ENCODE measurements at regions not wholly inside any gene's neighbourhood (a gene's known extent, or its start where the extent isn't known, plus 50 kb on each side); places are given as distances from the start of the nearest gene placed in this dataset.

DNA sequence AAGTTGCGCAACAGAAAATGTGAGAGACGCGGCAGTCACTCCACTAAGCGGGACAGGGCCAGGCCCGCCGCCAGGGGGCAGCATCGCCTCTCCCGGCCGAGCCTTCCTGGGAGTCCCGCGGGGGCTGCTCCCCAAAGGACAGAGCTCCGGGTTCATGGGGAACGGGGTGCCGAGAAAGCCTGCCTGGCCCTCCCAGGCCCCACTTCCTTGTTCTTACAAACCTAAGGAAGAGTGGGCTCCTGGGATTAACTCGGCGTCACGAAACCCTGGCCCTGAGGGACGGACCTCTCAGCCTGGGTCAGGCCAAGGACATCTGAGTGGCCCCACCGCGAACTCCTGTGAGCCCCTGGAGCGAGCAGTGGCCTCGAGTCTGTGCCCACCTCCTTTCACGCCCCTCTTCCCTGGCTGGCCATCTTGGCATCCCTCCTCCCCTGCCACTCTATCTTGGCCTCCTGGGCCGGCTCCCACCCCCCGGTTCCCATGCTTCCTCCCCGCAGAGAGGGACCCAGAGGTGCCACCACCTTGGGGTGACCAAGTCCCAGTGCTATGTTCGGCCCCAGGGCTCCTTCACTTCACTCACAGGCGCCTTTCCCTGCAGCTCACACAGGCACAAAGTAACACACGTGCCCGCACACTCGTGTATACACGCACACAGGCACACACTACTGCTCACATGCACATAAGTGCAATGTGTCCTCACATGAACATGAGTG lies 99.9 kb upstream of the FGF3 start:
- DNase-seq = peak; percentile 50

DNA sequence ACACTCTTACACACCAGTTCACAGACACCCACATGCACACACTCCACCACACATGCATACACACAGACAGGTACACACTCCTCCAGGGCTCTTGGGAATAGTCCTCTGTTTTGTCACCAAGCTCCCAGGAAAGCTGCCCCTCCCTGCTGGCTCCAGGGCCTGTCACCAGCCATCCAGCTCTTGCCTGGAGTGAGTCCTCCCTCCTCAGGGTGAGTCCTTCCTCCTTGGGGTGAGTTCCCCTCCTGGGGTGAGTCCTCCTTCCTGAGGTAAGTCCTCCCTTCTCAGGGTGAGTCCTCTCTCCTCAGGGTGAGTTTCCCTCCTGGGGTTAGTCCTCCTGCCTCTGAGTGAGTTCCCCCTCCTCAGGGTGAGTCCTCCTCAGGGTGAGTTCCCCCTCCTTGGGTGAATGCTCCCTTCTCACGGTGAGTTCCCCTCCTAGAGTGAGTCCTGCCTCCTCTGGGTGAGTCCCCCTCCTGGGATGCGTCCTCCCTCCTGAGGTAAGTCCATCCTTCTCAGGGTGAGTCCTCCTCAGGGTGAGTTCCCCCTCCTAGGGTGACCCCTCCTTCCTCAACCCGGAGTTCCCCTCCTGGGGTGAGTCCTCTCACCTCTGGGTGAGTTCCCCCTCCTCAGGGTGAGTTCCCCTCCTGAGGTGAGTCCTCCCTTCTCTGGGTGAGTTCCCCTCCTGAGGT lies 100.6 kb upstream of the FGF3 start:
- no peak for DNase-seq

DNA sequence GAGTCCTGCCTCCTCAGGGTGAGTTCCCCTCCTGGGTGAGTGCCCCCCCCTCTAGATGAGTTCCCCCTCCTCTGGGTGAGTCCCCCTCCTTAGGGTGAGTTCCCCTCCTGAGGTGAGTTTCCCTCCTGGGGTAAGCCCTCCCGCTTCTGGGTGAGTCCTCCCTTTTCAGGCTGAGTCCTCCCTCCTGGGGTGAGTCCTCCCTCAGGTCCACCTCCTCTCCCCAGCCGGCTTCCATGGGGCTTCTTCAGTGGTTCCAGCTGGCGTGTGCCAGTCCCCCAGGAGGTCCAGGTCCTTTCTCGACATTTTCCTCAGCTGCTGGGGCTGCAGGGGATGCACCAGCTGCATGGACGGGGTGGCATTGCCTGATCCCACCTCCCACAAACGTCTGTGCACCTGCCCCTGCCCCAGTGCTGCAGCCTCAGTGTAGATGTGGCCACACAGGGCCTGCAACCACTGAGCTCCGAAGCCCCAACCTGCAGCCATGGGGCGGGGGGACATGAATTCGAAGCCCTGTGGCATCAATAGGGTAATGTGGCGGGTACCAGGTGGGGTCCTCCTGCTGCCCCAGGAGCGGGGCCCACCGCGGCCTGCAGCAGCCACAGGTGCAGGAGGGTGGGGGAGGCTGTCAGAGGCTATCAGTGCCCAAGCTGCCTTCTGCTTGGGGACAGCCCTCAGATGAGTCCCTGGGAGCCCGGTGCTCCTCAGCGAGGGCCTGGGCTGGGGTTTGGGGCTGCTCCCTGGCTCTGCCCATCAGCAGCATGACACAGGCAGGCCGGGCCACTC lies 101.3 kb upstream of the FGF3 start:
- no peak for DNase-seq

DNA sequence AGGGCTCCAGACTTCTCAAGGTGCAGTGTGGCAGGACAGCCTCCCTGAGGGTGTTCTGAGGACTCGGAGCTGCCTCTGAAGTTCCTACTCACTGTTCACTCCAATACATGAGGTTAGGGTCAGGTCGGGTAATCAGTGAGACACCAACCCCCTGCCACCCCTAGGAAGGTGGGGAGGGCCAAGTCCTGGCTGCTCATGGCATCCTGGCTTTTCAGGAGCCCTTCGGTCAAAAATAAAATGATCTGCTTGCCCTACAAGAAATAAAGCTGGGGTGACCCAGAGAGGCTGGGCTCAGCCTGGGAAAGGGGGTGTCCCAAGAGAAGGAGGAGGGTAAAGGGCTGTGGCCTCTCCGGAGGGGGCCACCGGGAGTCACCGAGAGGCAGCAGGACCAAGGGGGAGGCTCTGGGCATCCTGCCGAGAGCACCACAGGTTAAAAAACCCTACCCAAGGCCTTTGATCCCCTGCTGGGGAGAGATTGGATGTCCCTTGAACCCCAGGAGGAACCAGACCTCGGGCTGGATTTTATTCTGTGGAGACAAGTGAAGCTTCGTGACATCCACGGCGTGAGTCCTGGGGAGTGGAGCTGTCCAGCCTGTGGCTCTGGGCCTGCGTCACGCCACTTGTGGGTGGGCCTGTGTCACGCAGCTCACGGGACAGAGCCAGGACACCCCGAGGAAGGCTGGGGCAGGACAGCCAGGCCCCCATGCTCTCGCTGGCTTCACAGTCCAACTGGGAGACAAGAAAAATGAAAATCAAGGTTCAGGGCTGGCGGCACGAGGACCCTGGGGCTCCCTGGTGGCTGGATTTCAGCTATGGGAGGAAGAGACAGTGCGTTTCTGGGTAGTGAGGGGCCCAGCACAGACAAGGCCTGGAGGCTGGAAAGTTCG lies 102.2 kb upstream of the FGF3 start:
- DNase-seq = no peak

DNA sequence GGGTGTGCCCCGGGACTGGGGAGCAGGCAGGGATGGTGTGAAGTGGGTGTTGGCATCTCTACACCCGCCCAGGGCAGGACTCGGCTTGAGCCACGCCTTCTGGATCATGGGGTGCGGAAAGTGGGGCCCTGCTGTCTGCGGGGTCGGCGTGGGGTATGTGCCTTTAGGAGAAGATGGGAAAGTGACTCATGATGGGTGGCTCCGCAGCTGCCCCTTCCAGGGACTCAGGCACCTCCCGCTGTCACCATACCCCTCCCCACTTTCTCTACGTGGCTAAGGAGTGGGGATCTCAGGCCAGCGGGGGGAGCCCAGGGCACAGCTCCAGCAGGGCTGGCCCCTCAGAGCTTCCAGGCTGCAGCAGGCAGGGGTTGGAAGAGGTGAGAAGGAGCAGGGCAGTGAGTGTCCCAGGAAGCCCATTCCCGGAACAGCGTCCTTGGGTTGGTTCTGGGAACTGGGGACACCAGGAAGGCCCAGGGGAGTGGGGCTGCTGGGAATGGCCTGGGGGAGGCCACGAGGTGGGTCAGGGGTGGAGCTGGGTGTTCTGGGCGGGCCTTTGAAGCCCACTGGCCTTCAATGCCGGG lies 102.9 kb upstream of the FGF3 start:
- no peak for DNase-seq

GRCh38 chr11:69922596-69923111 lies 103.4 kb upstream of the FGF3 start:
- DNase-seq = no peak

GRCh38 chr11:69923196-69923595 lies 104.0 kb upstream of the FGF3 start:
- DNase-seq = no peak

DNA sequence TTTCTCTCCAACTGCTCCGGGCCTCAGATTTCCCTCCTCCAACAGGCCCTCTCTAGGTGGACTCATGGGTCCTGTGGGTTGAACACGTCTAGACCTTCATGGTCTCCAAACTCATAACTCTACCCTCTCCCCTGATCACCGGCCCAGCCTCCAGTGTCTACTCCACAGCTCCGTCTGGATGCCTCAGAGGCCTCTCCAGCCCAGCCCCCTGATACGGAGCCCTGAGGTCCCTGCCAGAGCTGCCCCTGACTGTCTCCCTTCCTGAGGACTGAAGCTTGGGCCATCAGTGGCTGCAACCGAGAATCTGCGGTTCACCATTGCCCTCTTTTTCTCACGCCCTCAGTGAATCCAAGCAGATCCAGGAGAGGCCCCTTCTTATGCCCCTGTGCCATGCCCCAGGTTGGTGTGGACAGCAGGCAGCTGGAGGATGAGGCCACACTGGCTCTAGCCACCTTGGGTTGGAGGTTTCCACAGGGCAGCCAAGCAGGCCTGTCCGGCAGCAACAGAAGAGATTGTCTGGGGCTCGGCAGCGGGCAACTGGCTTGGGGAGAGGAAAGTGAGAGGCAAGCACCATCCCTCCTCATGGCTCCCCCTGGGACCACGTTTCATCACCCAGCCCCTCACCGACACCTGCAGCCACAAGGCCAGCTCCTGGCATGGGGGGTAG lies 104.6 kb upstream of the FGF3 start:
- DNase-seq = no peak

GRCh38 chr11:69924308-69925161 lies 105.3 kb upstream of the FGF3 start:
- DNase-seq = no peak

GRCh38 chr11:69925366-69926196 lies 106.4 kb upstream of the FGF3 start:
- DNase-seq = no peak

GRCh38 chr11:69926376-69927050 lies 107.3 kb upstream of the FGF3 start:
- DNase-seq = no peak

- no peak for DNase-seq
Measured at GRCh38 chr11:69928121-69928520, 108.9 kb upstream of the FGF3 start.

- no peak for DNase-seq
Measured at GRCh38 chr11:69928975-69929374, 109.8 kb upstream of the FGF3 start.

GRCh38 chr11:69930081-69931059 lies 111.2 kb upstream of the FGF3 start:
- no peak for DNase-seq

- DNase-seq = no peak
Measured at GRCh38 chr11:69931060-69931910, 112.1 kb upstream of the FGF3 start.

DNA sequence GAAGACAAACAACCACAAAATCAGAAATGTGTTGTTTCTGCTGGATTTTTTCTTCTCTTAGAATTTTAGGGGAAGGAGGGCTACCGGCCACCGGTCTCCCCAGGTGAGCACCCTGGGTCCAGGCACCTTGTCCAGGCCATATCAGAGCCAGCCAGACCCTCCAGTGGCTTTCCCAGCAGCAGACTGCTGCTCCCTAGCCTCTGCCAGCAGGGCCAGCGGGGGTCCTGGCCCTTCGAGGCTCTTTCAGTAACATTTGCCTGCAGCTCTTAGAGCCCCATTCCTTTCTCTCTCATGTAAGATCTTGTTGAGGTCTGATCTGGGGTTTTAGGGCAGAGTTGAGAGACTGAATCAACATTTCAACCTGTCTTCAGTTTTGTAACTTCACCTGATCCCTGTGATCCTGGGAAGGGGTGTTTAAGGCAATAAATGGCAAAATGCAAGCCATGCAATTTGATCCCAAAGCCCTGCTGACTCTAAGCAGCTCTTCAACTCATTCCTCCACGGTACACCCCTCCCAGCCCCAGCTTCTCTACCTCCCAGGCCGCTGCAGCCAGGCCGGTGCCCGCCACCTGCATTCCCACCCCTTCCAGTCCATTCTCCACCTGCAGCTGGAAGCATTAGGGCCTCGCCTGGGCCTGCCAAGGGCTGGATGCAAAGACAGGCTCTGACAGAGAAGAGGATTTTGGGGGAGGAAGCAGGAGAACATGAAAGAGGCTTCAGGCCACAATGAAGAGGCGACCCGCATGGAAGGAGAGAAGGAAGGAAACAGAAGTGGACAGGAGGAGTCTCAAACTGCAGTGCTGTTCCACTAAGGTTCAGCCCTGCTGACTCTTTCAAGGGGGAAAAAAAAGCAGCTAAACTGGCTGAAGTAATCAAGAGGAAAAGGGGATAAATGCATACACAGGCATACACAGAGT lies 113.0 kb upstream of the FGF3 start:
- DNase-seq = no peak

Data from CD4-positive, alpha-beta T cell treated with Interleukin-21 for 1 hour (primary cell).